HG03442 (cell line): ENCODE measurements at regions not wholly inside any gene's neighbourhood (a gene's known extent, or its start where the extent isn't known, plus 50 kb on each side); places are given as distances from the start of the nearest gene placed in this dataset.

Experiments used
- ATAC-seq: cut with Tn5 transposase; IDR thresholded peaks from one replicate; pipeline ENCODE4 v1.9.1; 2021; ENCODE audit warnings: mild to moderate bottlenecking, moderate library complexity; ENCODE audit not compliant: unreplicated experiment

- ATAC-seq = no peak
Observed at GRCh38 chr2:47239119-47239969, 63.0 kb upstream of the CALM2 start.

- ATAC-seq = no peak
Observed at GRCh38 chr2:47238638-47239037, 62.3 kb upstream of the CALM2 start.

GRCh38 chr2:47237375-47238334, 61.3 kb upstream of the CALM2 start:
- no peak for ATAC-seq

- no peak for ATAC-seq
Observed at GRCh38 chr2:47236503-47237215, 60.3 kb upstream of the CALM2 start.

GRCh38 chr2:47235132-47235531, 58.8 kb upstream of the CALM2 start:
- no peak for ATAC-seq

- ATAC-seq = no peak
Observed at GRCh38 chr2:47234456-47234855, 58.1 kb upstream of the CALM2 start.

GRCh38 chr2:47232738-47233415, 56.6 kb upstream of the CALM2 start:
- no peak for ATAC-seq

- ATAC-seq = no peak
Observed at GRCh38 chr2:47230418-47230817, 54.1 kb upstream of the CALM2 start.

GRCh38 chr2:47227532-47228279, 51.4 kb upstream of the CALM2 start:
- no peak for ATAC-seq

- ATAC-seq = no peak
Observed at GRCh38 chr2:47226923-47227220, 50.6 kb upstream of the CALM2 start.

- ATAC-seq = no peak
Observed at GRCh38 chr2:47226132-47226922, 50.0 kb upstream of the CALM2 start.
